Panc1 (cell line): ENCODE measurements at regions not wholly inside any gene's neighbourhood (a gene's known extent, or its start where the extent isn't known, plus 50 kb on each side); places are given as distances from the start of the nearest gene placed in this dataset.

Experiments used
- CTCF ChIP-seq: fragments of 450-650 bp; IDR thresholded peaks from 2 replicates; pipeline ENCODE4 v1.5.1; 2017; ENCODE audit warnings: mild to moderate bottlenecking
- POLR2AphosphoS5 ChIP-seq: IDR thresholded peaks from 2 replicates; pipeline ENCODE4 v1.6.1; 2012; ENCODE audit warnings: mild to moderate bottlenecking, low read depth, low read length, moderate library complexity

DNA sequence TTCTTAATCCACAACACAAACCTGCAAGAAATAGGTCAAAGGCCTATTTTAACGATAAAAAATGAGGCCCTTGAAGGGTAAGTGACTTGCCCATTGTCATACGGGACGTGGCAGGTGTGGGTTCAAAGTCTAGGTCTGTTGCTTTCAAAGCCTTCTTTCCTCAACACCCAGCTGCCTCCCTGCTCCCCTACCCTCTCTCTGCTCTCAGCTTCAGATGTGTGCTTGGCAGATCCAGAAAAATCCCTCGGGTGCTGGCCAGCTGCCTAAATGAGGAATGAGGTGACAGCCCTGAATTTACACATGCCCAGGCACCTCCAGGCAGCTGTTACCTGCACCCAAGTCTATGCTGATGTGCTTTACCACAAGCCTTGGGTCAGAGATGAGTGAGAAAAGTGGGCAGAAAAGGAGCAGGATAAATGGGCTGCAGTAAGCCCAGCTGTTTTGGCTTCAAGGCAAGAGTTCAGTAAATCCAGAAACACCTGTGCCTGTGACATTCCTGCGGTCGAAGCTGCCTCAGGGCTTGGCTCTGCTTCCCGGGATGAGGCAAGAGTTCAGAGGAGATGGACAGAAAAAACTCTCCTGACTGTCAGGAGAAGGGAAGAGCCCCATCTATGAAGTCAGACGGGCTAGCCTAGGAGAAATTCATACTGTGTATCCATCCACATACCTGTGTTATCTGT is 49.9 kb upstream of the LDLRAD3 start:
- TF ChIP-seq CTCF (no peak), POLR2AphosphoS5 (no peak)
